H1 (cell line): ENCODE measurements at regions not wholly inside any gene's neighbourhood (a gene's known extent, or its start where the extent isn't known, plus 50 kb on each side); places are given as distances from the start of the nearest gene placed in this dataset.

Experiments
- CTCF ChIA-PET: fragments of 300-600 bp; sonication (Branson Sonifier 250); formaldehyde crosslinking; loops from one replicate; lab custom pipeline; 2021; ENCODE audit not compliant: partially characterized antibody; lab: Charles Lee
- POLR2A ChIA-PET: fragments of 300-600 bp; sonication (Branson Sonifier 250); formaldehyde crosslinking; loops from one replicate; lab custom pipeline; 2021; ENCODE audit warnings: inconsistent platforms; ENCODE audit not compliant: partially characterized antibody; lab: Charles Lee
- DNase-seq, 2 experiments: peaks; one replicate each; pipeline versions ENCODE4 v3.0.0 to v3.0.0-alpha.2; 2010 to 2022; ENCODE audit warnings: low spot score in 2 of 2, low read depth in 1 of 2, mixed read lengths in 1 of 2
- FAIRE-seq: peaks from 2 replicates; lab custom pipeline; 2011; peaks lifted over from hg19 to GRCh38; lab: Jason Lieb, UNC
- H2AFZ ChIP-seq: 2 replicates; pipeline ENCODE4 v1.8.1; 2012; ENCODE audit warnings: low read length, inconsistent platforms
- H2AK5ac ChIP-seq: 2 replicates; pipeline ENCODE4 v1.6.1; 2013; ENCODE audit warnings: low read depth, low read length
- H2BK120ac ChIP-seq: replicated peaks from 2 replicates; pipeline ENCODE3; 2013; ENCODE audit warnings: low read depth, low read length, inconsistent platforms
- H2BK12ac ChIP-seq: 2 replicates; pipeline ENCODE4 v1.6.1; 2013; ENCODE audit warnings: low read depth, low read length
- H2BK15ac ChIP-seq: 2 replicates; pipeline ENCODE4 v1.6.1; 2013; ENCODE audit warnings: low read length
- H2BK20ac ChIP-seq: 2 replicates; pipeline ENCODE4 v1.6.1; 2013; ENCODE audit warnings: low read length
- H2BK5ac ChIP-seq: 2 replicates; pipeline ENCODE4 v1.6.1; 2013; ENCODE audit warnings: low read depth, low read length
- H3K14ac ChIP-seq: 2 replicates; pipeline ENCODE4 v1.6.1; 2013; ENCODE audit warnings: inconsistent platforms; ENCODE audit not compliant: insufficient read length
- H3K18ac ChIP-seq: 2 replicates; pipeline ENCODE4 v1.6.1; 2013; ENCODE audit warnings: low read length; ENCODE audit errors: extremely low read depth
- H3K23ac ChIP-seq: 2 replicates; pipeline ENCODE4 v1.6.1; 2013; ENCODE audit warnings: inconsistent platforms; ENCODE audit not compliant: insufficient read length
- H3K23me2 ChIP-seq: 2 replicates; pipeline ENCODE4 v1.6.1; 2013; ENCODE audit warnings: low read depth, low read length
- H3K27ac ChIP-seq: 2 replicates; pipeline ENCODE4 v1.6.1; 2011; ENCODE audit warnings: low read depth, low read length, inconsistent platforms
- H3K27me3 ChIP-seq, 4 experiments: replicated peaks in 1 of 4; 1 replicate in 1 of 4; 2 replicates in 3 of 4; pipeline versions ENCODE4 v1.6.1 to v1.8.1; 2011 to 2013; ENCODE audit warnings: low read length in 3 of 4, mild to moderate bottlenecking in 3 of 4, inconsistent platforms in 2 of 4, mixed read lengths in 2 of 4, moderate library complexity in 1 of 4; ENCODE audit not compliant: control insufficient read depth in 3 of 4, insufficient read depth in 3 of 4; ENCODE audit errors: extremely low read depth in 1 of 4
- H3K36me3 ChIP-seq, 4 experiments: 2 replicates each; pipeline versions ENCODE4 v1.6.1 to v1.8.1; 2011 to 2013; ENCODE audit warnings: mild to moderate bottlenecking in 4 of 4, low read length in 3 of 4, moderate library complexity in 2 of 4, control low read depth in 1 of 4, inconsistent platforms in 1 of 4; ENCODE audit not compliant: insufficient read depth in 4 of 4, control insufficient read depth in 2 of 4
- H3K4ac ChIP-seq: replicated peaks from 2 replicates; pipeline ENCODE3; 2013; ENCODE audit warnings: low read length, low read depth, mixed read lengths, inconsistent platforms; ENCODE audit not compliant: insufficient read length
- H3K4me1 ChIP-seq, 4 experiments: replicated peaks in 1 of 4; 1 replicate in 1 of 4; 2 replicates in 3 of 4; pipeline versions ENCODE4 v1.6.1 to v1.8.1; 2011 to 2013; ENCODE audit warnings: low read length in 3 of 4, inconsistent platforms in 2 of 4, mixed read lengths in 1 of 4; ENCODE audit not compliant: insufficient read depth in 4 of 4, control insufficient read depth in 3 of 4
- H3K4me2 ChIP-seq, 2 experiments: 2 replicates each; pipeline versions ENCODE4 v1.6.1 to v1.8.1; 2011 to 2013; ENCODE audit warnings: low read depth in 2 of 2, low read length in 2 of 2, control low read depth in 1 of 2, inconsistent platforms in 1 of 2, mild to moderate bottlenecking in 1 of 2; ENCODE audit not compliant: insufficient read depth in 1 of 2
- H3K4me3 ChIP-seq, 4 experiments: fragments of 200-600, 300-600 bp in 1 of 4; sonication (generic), shearing (Covaris generic), sonication (Bioruptor Twin) in 1 of 4; 2 replicates each; pipeline versions ENCODE4 v1.5.1 to v1.8.1; 2011 to 2016; ENCODE audit warnings: low read length in 4 of 4, low read depth in 3 of 4, control low read depth in 2 of 4, inconsistent platforms in 2 of 4, mild to moderate bottlenecking in 2 of 4, mixed read lengths in 1 of 4, moderate library complexity in 1 of 4; ENCODE audit not compliant: insufficient read depth in 2 of 4; ENCODE audit errors: extremely low read depth in 1 of 4
- H3K56ac ChIP-seq: replicated peaks from 2 replicates; pipeline ENCODE3; 2013; ENCODE audit warnings: low read depth, mild to moderate bottlenecking, mixed read lengths, low read length, inconsistent platforms; ENCODE audit not compliant: insufficient read length
- H3K79me1 ChIP-seq: 2 replicates; pipeline ENCODE4 v1.6.1; 2013; ENCODE audit warnings: low read depth, low read length, control low read depth
- H3K79me2 ChIP-seq, 2 experiments: 2 replicates each; pipeline versions ENCODE4 v1.6.1 to v1.8.1; 2012 to 2013; ENCODE audit warnings: low read length in 2 of 2, mild to moderate bottlenecking in 2 of 2, inconsistent platforms in 1 of 2; ENCODE audit not compliant: insufficient read depth in 2 of 2, control insufficient read depth in 1 of 2
- H3K9ac ChIP-seq, 4 experiments: replicated peaks in 1 of 4; 1 replicate in 1 of 4; 2 replicates in 3 of 4; pipeline versions ENCODE4 v1.6.1 to v1.8.1; 2011 to 2013; ENCODE audit warnings: low read depth in 3 of 4, low read length in 3 of 4, control low read depth in 2 of 4, mild to moderate bottlenecking in 2 of 4, moderate library complexity in 2 of 4, inconsistent platforms in 1 of 4; ENCODE audit errors: extremely low read depth in 1 of 4
- H3K9me3 ChIP-seq, 2 experiments: 2 replicates each; pipeline versions ENCODE4 v1.6.1 to v1.8.1; 2012 to 2013; ENCODE audit warnings: mild to moderate bottlenecking in 2 of 2, moderate library complexity in 2 of 2, control low read depth in 1 of 2, inconsistent platforms in 1 of 2, low read depth in 1 of 2, low read length in 1 of 2, mixed read lengths in 1 of 2; ENCODE audit not compliant: insufficient read depth in 2 of 2
- H4K20me1 ChIP-seq, 2 experiments: replicated peaks in 1 of 2; 2 replicates each; pipeline versions ENCODE3 to v1.8.1; 2011 to 2013; ENCODE audit warnings: inconsistent platforms in 2 of 2, low read length in 2 of 2, mild to moderate bottlenecking in 1 of 2; ENCODE audit not compliant: insufficient read depth in 2 of 2, control insufficient read depth in 1 of 2
- H4K5ac ChIP-seq: 2 replicates; pipeline ENCODE4 v1.6.1; 2013; ENCODE audit warnings: low read length, low read depth, mixed read lengths, inconsistent platforms; ENCODE audit not compliant: insufficient read length
- H4K8ac ChIP-seq: 2 replicates; pipeline ENCODE4 v1.8.0; 2013; ENCODE audit warnings: mild to moderate bottlenecking, moderate library complexity, low read length, inconsistent platforms; ENCODE audit not compliant: insufficient read depth; ENCODE audit errors: extremely low read depth
- H4K91ac ChIP-seq: replicated peaks from 2 replicates; pipeline ENCODE3; 2013; ENCODE audit warnings: low read length, mixed read lengths, inconsistent platforms; ENCODE audit not compliant: insufficient read length
- TF ChIP-seq, protein P1 (sequence below): fragments of 300-600 bp; sonication (generic); IDR thresholded peaks from 2 replicates; pipeline ENCODE4 v1.7.1; 2012; ENCODE audit warnings: low read length, moderate library complexity, mild to moderate bottlenecking, inconsistent platforms; ENCODE audit not compliant: insufficient replicate concordance

DNA sequence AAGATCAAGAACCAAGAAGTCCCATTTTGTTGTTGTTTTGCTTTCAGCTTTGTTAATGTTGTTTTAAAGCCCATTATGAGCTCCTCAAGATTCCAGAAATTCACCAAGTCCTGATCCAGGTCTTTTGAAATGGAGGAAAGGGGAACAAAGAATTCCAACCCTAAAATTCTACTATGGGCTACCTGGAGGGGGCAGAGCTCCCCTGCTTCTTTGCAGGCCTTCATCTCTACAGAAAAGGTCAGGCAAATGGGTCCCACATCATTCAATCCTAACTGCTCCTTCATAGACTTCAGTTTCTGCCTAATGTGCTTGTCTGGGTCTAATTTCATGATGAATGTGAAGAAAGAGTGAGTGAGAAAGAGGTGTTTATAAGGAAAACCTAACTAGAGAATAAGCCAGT, 375.5 kb downstream of the TOX3 start:
- Histone ChIP-seq H3K4me3 (no peak overlapping the region), H2BK12ac (no peak overlapping the region), H4K5ac (no peak overlapping the region), H4K20me1 (no peaks in the 10 kb centered on the region), H3K4me2 (no peak overlapping the region), H3K36me3 (no peaks in the 10 kb centered on the region), H3K4ac (no peak overlapping the region), H2BK20ac (no peak overlapping the region), H3K4me1 (no peaks in the 10 kb centered on the region), H2BK120ac (no peak overlapping the region), H3K9ac (no peak overlapping the region), H3K27me3 (no peaks in the 10 kb centered on the region), H3K79me2 (no peaks in the 10 kb centered on the region), H3K9me3 (no peaks in the 10 kb centered on the region), H3K79me1 (no peaks in the 10 kb centered on the region), H2AFZ (0 out of 2 replicates have a peak overlapping the region, but pooled peaks have one; percentile 8), H2BK15ac (no peak overlapping the region), H4K91ac (no peak overlapping the region), H3K23ac (no peak overlapping the region), H2AK5ac (no peak overlapping the region), H4K8ac (no peak overlapping the region), H3K14ac (no peak overlapping the region), H2BK5ac (no peak overlapping the region), H3K27ac (no peak overlapping the region), H3K23me2 (no peaks in the 10 kb centered on the region), H3K56ac (no peak overlapping the region), H3K18ac (no peak overlapping the region)
- ChIA-PET CTCF (interaction anchor here (0.7 to 3.5 kb wide), 10 partner anchors 9 to 850 kb away, joined by 3 to 17 read pairs (median 4); no protein-coding TSS in a partner anchor), POLR2A (no interaction called here)
- FAIRE-seq (peak; percentile 60), DNase-seq (no peak)
- TF ChIP-seq, protein P1, sequence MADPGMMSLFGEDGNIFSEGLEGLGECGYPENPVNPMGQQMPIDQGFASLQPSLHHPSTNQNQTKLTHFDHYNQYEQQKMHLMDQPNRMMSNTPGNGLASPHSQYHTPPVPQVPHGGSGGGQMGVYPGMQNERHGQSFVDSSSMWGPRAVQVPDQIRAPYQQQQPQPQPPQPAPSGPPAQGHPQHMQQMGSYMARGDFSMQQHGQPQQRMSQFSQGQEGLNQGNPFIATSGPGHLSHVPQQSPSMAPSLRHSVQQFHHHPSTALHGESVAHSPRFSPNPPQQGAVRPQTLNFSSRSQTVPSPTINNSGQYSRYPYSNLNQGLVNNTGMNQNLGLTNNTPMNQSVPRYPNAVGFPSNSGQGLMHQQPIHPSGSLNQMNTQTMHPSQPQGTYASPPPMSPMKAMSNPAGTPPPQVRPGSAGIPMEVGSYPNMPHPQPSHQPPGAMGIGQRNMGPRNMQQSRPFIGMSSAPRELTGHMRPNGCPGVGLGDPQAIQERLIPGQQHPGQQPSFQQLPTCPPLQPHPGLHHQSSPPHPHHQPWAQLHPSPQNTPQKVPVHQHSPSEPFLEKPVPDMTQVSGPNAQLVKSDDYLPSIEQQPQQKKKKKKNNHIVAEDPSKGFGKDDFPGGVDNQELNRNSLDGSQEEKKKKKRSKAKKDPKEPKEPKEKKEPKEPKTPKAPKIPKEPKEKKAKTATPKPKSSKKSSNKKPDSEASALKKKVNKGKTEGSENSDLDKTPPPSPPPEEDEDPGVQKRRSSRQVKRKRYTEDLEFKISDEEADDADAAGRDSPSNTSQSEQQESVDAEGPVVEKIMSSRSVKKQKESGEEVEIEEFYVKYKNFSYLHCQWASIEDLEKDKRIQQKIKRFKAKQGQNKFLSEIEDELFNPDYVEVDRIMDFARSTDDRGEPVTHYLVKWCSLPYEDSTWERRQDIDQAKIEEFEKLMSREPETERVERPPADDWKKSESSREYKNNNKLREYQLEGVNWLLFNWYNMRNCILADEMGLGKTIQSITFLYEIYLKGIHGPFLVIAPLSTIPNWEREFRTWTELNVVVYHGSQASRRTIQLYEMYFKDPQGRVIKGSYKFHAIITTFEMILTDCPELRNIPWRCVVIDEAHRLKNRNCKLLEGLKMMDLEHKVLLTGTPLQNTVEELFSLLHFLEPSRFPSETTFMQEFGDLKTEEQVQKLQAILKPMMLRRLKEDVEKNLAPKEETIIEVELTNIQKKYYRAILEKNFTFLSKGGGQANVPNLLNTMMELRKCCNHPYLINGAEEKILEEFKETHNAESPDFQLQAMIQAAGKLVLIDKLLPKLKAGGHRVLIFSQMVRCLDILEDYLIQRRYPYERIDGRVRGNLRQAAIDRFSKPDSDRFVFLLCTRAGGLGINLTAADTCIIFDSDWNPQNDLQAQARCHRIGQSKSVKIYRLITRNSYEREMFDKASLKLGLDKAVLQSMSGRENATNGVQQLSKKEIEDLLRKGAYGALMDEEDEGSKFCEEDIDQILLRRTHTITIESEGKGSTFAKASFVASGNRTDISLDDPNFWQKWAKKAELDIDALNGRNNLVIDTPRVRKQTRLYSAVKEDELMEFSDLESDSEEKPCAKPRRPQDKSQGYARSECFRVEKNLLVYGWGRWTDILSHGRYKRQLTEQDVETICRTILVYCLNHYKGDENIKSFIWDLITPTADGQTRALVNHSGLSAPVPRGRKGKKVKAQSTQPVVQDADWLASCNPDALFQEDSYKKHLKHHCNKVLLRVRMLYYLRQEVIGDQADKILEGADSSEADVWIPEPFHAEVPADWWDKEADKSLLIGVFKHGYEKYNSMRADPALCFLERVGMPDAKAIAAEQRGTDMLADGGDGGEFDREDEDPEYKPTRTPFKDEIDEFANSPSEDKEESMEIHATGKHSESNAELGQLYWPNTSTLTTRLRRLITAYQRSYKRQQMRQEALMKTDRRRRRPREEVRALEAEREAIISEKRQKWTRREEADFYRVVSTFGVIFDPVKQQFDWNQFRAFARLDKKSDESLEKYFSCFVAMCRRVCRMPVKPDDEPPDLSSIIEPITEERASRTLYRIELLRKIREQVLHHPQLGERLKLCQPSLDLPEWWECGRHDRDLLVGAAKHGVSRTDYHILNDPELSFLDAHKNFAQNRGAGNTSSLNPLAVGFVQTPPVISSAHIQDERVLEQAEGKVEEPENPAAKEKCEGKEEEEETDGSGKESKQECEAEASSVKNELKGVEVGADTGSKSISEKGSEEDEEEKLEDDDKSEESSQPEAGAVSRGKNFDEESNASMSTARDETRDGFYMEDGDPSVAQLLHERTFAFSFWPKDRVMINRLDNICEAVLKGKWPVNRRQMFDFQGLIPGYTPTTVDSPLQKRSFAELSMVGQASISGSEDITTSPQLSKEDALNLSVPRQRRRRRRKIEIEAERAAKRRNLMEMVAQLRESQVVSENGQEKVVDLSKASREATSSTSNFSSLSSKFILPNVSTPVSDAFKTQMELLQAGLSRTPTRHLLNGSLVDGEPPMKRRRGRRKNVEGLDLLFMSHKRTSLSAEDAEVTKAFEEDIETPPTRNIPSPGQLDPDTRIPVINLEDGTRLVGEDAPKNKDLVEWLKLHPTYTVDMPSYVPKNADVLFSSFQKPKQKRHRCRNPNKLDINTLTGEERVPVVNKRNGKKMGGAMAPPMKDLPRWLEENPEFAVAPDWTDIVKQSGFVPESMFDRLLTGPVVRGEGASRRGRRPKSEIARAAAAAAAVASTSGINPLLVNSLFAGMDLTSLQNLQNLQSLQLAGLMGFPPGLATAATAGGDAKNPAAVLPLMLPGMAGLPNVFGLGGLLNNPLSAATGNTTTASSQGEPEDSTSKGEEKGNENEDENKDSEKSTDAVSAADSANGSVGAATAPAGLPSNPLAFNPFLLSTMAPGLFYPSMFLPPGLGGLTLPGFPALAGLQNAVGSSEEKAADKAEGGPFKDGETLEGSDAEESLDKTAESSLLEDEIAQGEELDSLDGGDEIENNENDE: no peak
